ENCODE measurements at regions not wholly inside any gene's neighbourhood (a gene's known extent, or its start where the extent isn't known, plus 50 kb on each side); places are given as distances from the start of the nearest gene placed in this dataset.

DNA sequence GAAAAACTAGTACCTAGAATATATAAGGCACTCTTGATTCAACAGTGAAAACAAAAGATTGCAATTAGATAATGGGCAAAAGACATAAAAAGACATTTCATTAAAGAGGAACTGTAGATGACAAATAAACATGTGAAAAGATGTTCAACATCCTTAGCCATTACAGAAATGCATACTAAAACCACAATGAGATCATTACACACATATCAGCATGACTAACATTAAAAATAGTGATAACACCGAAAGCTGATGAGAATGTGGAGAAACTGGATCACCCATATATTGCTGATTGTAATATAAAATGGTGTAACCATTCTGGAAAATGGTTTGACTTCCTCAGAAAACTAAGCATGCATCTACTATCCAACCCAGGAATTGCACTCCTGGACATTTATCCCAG is 340.3 kb downstream of the SEC16B start:
- H3K9me3 ChIP-seq, result no peaks in the 10 kb centered on the region
- H3K27me3 ChIP-seq, result no peaks in the 10 kb centered on the region
- H3K27ac ChIP-seq, result no peak overlapping the region
- no peaks in the 10 kb centered on the region for H3K4me1 ChIP-seq
- no peak for TF ChIP-seq POLR2A (IDR thresholded peaks at IDR 0.05)
- no peak for TF ChIP-seq POLR2AphosphoS5 (IDR thresholded peaks at IDR 0.05)
- TF ChIP-seq, protein P1, sequence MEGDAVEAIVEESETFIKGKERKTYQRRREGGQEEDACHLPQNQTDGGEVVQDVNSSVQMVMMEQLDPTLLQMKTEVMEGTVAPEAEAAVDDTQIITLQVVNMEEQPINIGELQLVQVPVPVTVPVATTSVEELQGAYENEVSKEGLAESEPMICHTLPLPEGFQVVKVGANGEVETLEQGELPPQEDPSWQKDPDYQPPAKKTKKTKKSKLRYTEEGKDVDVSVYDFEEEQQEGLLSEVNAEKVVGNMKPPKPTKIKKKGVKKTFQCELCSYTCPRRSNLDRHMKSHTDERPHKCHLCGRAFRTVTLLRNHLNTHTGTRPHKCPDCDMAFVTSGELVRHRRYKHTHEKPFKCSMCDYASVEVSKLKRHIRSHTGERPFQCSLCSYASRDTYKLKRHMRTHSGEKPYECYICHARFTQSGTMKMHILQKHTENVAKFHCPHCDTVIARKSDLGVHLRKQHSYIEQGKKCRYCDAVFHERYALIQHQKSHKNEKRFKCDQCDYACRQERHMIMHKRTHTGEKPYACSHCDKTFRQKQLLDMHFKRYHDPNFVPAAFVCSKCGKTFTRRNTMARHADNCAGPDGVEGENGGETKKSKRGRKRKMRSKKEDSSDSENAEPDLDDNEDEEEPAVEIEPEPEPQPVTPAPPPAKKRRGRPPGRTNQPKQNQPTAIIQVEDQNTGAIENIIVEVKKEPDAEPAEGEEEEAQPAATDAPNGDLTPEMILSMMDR (IDR thresholded peaks at IDR 0.05), result no peak
- H3K4me3 ChIP-seq, result no peak overlapping the region
- H3K36me3 ChIP-seq, result no peaks in the 10 kb centered on the region
- DNase-seq (ENCODE audit: low spot score in 2 of 2), result no peak
- intact Hi-C loops (cut with DNase I; ENCODE audit: low total_unique reads), result no loop called here

DNA sequence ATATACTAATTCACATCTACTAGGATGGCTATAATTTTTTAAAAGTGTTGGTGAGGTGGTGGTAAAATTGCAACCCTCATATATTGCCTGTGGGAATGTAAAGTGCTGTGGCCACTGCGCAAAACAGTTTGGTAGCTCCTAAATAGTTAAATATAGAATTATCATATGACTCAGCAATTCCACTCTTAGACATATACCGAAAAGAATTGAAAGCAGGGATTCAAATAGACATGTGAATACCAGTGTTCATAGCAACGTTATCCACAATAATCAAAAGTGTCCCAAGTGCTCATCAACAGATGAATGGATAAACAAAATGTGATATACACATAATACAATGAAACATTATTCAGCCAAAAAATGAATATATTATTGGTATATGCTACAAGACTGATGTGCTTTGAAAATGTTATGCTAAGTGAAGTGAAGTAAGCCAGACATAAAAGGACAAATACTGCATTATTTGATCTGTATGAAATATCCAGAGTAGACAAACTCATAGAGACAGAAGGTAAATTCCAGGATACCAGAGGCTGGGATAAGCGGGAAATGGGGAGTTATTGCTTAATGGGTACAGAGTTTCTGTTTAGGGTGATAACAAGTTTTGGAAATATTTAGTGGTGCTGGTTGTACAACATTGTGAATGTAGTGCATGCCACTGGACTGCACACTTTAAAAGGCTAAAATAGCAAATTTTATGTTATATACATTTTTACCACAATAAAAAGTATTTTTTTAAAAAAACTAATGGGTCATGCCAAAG is 342.5 kb downstream of the SEC16B start:
- H3K4me3 ChIP-seq, result no peak overlapping the region
- DNase-seq (ENCODE audit: low spot score in 2 of 2), result no peak
- TF ChIP-seq POLR2A (IDR thresholded peaks at IDR 0.05) (no peak), POLR2AphosphoS5 (IDR thresholded peaks at IDR 0.05) (no peak)
- TF ChIP-seq, protein P1 (IDR thresholded peaks at IDR 0.05), result no peak
- no peaks in the 10 kb centered on the region for H3K36me3 ChIP-seq
- no peaks in the 10 kb centered on the region for H3K4me1 ChIP-seq
- no peaks in the 10 kb centered on the region for H3K9me3 ChIP-seq
- no peaks in the 10 kb centered on the region for H3K27me3 ChIP-seq
- intact Hi-C loops (cut with DNase I; ENCODE audit: low total_unique reads), result no loop called here
- no peak overlapping the region for H3K27ac ChIP-seq

DNA sequence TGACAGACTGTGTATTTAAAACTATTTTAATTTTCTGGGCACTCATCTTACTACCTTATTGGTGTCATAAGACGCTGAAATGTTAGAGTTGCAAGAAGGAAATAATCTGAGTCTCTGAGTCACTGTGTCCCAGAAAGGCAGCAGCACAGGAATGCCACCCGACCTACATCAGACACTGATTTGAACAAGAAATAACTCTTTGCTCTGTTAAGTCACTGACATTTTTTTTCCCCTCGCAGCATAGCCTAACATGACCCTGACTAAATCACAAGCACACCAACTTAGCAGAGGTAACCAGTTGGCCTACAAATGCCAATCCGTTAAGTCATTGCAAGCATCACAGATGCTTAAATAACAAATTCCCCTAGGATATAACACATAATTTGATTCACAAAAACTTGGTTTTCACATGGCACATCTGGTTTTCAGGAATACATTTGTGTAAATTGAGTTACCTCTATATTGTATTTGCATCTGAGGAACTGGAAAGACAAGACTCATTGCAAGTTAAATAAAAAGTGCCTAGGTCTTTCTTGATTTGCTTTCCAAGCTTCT is 349.1 kb downstream of the SEC16B start:
- Histone ChIP-seq H3K4me1 (no peaks in the 10 kb centered on the region), H3K27me3 (no peaks in the 10 kb centered on the region), H3K9me3 (no peaks in the 10 kb centered on the region), H3K4me3 (no peak overlapping the region), H3K27ac (no peak overlapping the region), H3K36me3 (no peaks in the 10 kb centered on the region)
- DNase-seq (ENCODE audit: low spot score in 2 of 2), result no peak
- no peak for TF ChIP-seq POLR2AphosphoS5 (IDR thresholded peaks at IDR 0.05)
- TF ChIP-seq, protein P1 (IDR thresholded peaks at IDR 0.05), result no peak
- intact Hi-C loops (cut with DNase I; ENCODE audit: low total_unique reads), result no loop called here

DNA sequence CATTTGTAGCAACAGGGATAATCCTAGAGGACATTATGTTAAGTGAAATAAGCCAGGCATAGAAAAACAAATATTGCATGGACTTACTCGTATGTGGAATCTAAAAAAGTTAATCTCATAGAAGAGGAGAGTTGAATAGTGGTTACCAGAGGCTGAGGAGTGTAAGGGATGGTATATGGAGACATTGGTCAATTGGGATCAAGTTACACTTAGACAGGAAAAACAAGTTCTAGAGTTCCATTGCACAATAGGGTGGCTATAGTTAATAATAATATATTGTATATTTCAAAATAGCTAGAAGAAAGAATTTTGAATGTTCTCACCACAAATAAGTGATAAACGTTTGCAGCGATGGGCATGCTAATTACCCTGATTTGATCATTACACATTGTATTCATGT is 354.6 kb downstream of the SEC16B start:
- TF ChIP-seq POLR2A (IDR thresholded peaks at IDR 0.05) (no peak), POLR2AphosphoS5 (IDR thresholded peaks at IDR 0.05) (no peak)
- TF ChIP-seq, protein P1 (IDR thresholded peaks at IDR 0.05), result no peak
- no peak for DNase-seq (ENCODE audit: low spot score in 2 of 2)
- intact Hi-C loops (cut with DNase I; ENCODE audit: low total_unique reads), result no loop called here
- H3K4me3 ChIP-seq, result no peak overlapping the region
- H3K27ac ChIP-seq, result no peak overlapping the region
- no peaks in the 10 kb centered on the region for H3K27me3 ChIP-seq
- no peaks in the 10 kb centered on the region for H3K36me3 ChIP-seq
- H3K9me3 ChIP-seq, result no peaks in the 10 kb centered on the region
- no peaks in the 10 kb centered on the region for H3K4me1 ChIP-seq

DNA sequence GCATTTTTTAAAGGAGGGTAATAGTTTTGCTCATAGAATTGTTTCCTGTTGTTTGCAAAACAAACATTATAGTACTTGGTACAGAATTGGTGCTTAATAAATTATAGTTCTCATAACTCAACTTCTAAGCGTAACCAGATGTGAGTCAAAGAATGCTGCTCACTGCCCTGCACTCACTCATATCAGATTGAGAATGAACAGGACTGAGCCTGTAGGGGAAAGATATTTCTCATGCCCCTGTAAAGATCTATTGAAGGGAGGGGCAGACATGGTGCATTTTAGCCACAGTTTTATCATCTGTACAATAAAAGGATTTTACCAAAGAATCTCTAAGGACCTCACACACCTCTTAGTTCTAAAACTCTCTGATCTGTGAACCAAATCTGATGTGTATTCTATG is 358.5 kb downstream of the SEC16B start:
- Histone ChIP-seq H3K27ac (no peak overlapping the region), H3K36me3 (no peaks in the 10 kb centered on the region), H3K9me3 (no peaks in the 10 kb centered on the region), H3K27me3 (no peaks in the 10 kb centered on the region), H3K4me1 (no peaks in the 10 kb centered on the region), H3K4me3 (no peak overlapping the region)
- TF ChIP-seq, protein P1 (IDR thresholded peaks at IDR 0.05), result no peak
- TF ChIP-seq POLR2A (IDR thresholded peaks at IDR 0.05) (no peak), POLR2AphosphoS5 (IDR thresholded peaks at IDR 0.05) (no peak)
- no peak for DNase-seq (ENCODE audit: low spot score in 2 of 2)
- intact Hi-C loops (cut with DNase I; ENCODE audit: low total_unique reads), result no loop called here

Data from breast epithelium (tissue), 4 donors.